GM12878 (cell line): ENCODE measurements at regions not wholly inside any gene's neighbourhood (a gene's known extent, or its start where the extent isn't known, plus 50 kb on each side); places are given as distances from the start of the nearest gene placed in this dataset.

Source experiments
- ATAC-seq: fragments of 200-7000 bp; cut with Tn5 transposase; 3 replicates; pipeline ENCODE4 v1.9.1; 2020; ENCODE audit warnings: mild to moderate bottlenecking, moderate library complexity
- BruUV-seq: library from RNA; stranded (reverse); fragments of 400-500 nt; replicated peaks from 2 replicates; lab custom pipeline; 2021; lab: Mats Ljungman, UMichigan
- CTCF ChIA-PET: fragments of 300-600 bp; sonication (Branson Sonifier 250); formaldehyde crosslinking; extraction: SDS; loops from one replicate; lab custom pipeline; 2021; ENCODE audit warnings: inconsistent platforms; lab: Yijun Ruan, JAX
- POLR2A ChIA-PET: fragments of 350-600 bp; formaldehyde crosslinking; extraction: SDS; loops from one replicate; lab custom pipeline; 2021; ENCODE audit warnings: inconsistent platforms; lab: Charles Lee
- RAD21 ChIA-PET: fragments of 300-600 bp; sonication (Branson Sonifier 250); formaldehyde crosslinking; loops from one replicate; lab custom pipeline; 2023; ENCODE audit warnings: antibody characterized with exemption; ENCODE audit not compliant: unreplicated experiment; lab: Charles Lee
- SMC1A ChIA-PET: fragments of 300-600 bp; sonication (Branson Sonifier 250); formaldehyde crosslinking; loops from one replicate; lab custom pipeline; 2023; ENCODE audit not compliant: unreplicated experiment, uncharacterized antibody; lab: Charles Lee
- DNase-seq: peaks from one replicate; pipeline ENCODE4 v3.0.0-alpha.2; 2011; ENCODE audit warnings: low read depth, low spot score
- FAIRE-seq: peaks from 3 replicates; lab custom pipeline; 2011; peaks lifted over from hg19 to GRCh38; lab: Jason Lieb, UNC
- H2AFZ ChIP-seq: 2 replicates; pipeline ENCODE4 v1.6.0; 2011; ENCODE audit warnings: low read depth, low read length, control low read depth; ENCODE audit not compliant: control insufficient read depth
- H3K27ac ChIP-seq: 2 replicates; pipeline ENCODE4 v1.5.1; 2011; ENCODE audit warnings: control low read depth; ENCODE audit not compliant: control insufficient read depth, insufficient read depth
- H3K27me3 ChIP-seq, 2 experiments: replicated peaks in 1 of 2; 2 replicates each; pipeline versions ENCODE4 v1.6.0 to v1.6.1; 2011; ENCODE audit warnings: low read length in 1 of 2; ENCODE audit not compliant: control insufficient read depth in 2 of 2, insufficient read depth in 2 of 2
- H3K36me3 ChIP-seq, 2 experiments: 2 replicates each; pipeline ENCODE4 v1.5.1; 2011; ENCODE audit warnings: low read length in 1 of 2; ENCODE audit not compliant: control insufficient read depth in 2 of 2, insufficient read depth in 2 of 2
- H3K4me1 ChIP-seq: 2 replicates; pipeline ENCODE4 v1.6.1; 2011; ENCODE audit warnings: mild to moderate bottlenecking, low read length, moderate library complexity, mixed read lengths; ENCODE audit not compliant: control insufficient read depth, insufficient read depth
- H3K4me2 ChIP-seq: 2 replicates; pipeline ENCODE4 v1.6.0; 2011; ENCODE audit warnings: control low read depth; ENCODE audit not compliant: control insufficient read depth, insufficient read depth
- H3K4me3 ChIP-seq: fragments of 200-600 bp; sonication (generic); 2 replicates; pipeline ENCODE4 v1.5.1; 2016
- H3K79me2 ChIP-seq: 2 replicates; pipeline ENCODE4 v1.6.0; 2011; ENCODE audit warnings: low read length; ENCODE audit not compliant: control insufficient read depth, insufficient read depth
- H3K9ac ChIP-seq: 2 replicates; pipeline ENCODE4 v1.8.0; 2011; ENCODE audit warnings: low read length, control low read depth, mixed read lengths; ENCODE audit not compliant: control insufficient read depth, insufficient read depth
- H3K9me3 ChIP-seq: replicated peaks from 3 replicates; pipeline ENCODE4 v1.5.1; 2011; ENCODE audit warnings: mild to moderate bottlenecking, low read length; ENCODE audit not compliant: control insufficient read depth, insufficient read depth
- H4K20me1 ChIP-seq: 2 replicates; pipeline ENCODE4 v1.6.0; 2011; ENCODE audit not compliant: control insufficient read depth, insufficient read depth
- BHLHE40 ChIP-seq, 2 experiments: fragments of 450-650 bp in 1 of 2; IDR thresholded peaks; 2 replicates each; pipeline ENCODE4 v1.6.1; 2011 to 2017; ENCODE audit warnings: low read depth in 2 of 2, borderline replicate concordance in 1 of 2, improper control_type of control experiment in 1 of 2, low read length in 1 of 2, mild to moderate bottlenecking in 1 of 2
- BRCA1 ChIP-seq: IDR thresholded peaks from 2 replicates; pipeline ENCODE4 v1.6.1; 2011; ENCODE audit warnings: low read depth, low read length, improper control_type of control experiment
- FOXK2 ChIP-seq: fragments of 450-650 bp; IDR thresholded peaks from 2 replicates; pipeline ENCODE4 v1.6.1; 2017; ENCODE audit warnings: mild to moderate bottlenecking, moderate library complexity
- JUNB ChIP-seq: IDR thresholded peaks from 2 replicates; pipeline ENCODE4 v1.6.1; 2016; ENCODE audit warnings: antibody characterized with exemption, mild to moderate bottlenecking
- PML ChIP-seq: IDR thresholded peaks from 2 replicates; pipeline ENCODE4 v1.6.1; 2012; ENCODE audit warnings: low read length, inconsistent platforms
- RCOR1 ChIP-seq: conservative IDR thresholded peaks from 2 replicates; pipeline ENCODE4 v1.6.1; 2012; ENCODE audit warnings: low read depth, low read length, improper control_type of control experiment
- RUNX3 ChIP-seq: IDR thresholded peaks from 2 replicates; pipeline ENCODE4 v1.6.1; 2012; ENCODE audit warnings: low read length, inconsistent platforms
- SP1 ChIP-seq: IDR thresholded peaks from one replicate; pipeline ENCODE4 v1.6.1; 2011; ENCODE audit warnings: low read depth, low read length
- SRF ChIP-seq, 2 experiments: IDR thresholded peaks; 2 replicates each; pipeline ENCODE4 v1.6.1; 2011; ENCODE audit warnings: low read depth in 2 of 2, low read length in 2 of 2, mild to moderate bottlenecking in 1 of 2, moderate library complexity in 1 of 2
- STAT1 ChIP-seq: fragments of 450-650 bp; conservative IDR thresholded peaks from 2 replicates; pipeline ENCODE4 v1.6.1; 2014; ENCODE audit warnings: antibody characterized with exemption, mild to moderate bottlenecking
- TBL1XR1 ChIP-seq: IDR thresholded peaks from 2 replicates; pipeline ENCODE4 v1.6.1; 2012; ENCODE audit warnings: low read depth, low read length, improper control_type of control experiment
- USF2 ChIP-seq: IDR thresholded peaks from 2 replicates; pipeline ENCODE4 v1.6.1; 2011; ENCODE audit warnings: low read depth, low read length, improper control_type of control experiment, borderline replicate concordance
- ZBTB33 ChIP-seq: fragments of 450-650 bp; IDR thresholded peaks from 2 replicates; pipeline ENCODE4 v1.6.1; 2017; ENCODE audit warnings: mild to moderate bottlenecking
- ZNF274 ChIP-seq: IDR thresholded peaks from one replicate; pipeline ENCODE4 v1.8.0; 2011; ENCODE audit not compliant: insufficient read length, insufficient read depth
- in situ Hi-C: fragments of 300-500 bp; cut with MboI; formaldehyde crosslinking; loops from 9 replicates; pipeline ENCODE4 v1.14.3; 2018; ENCODE audit warnings: mixed read lengths
- intact Hi-C: fragments of 100-400 bp; cut with micrococcal nuclease; formaldehyde crosslinking; loops from one replicate; pipeline ENCODE4 v1.14.2; 2022; ENCODE audit not compliant: unreplicated experiment
- TF ChIP-seq, protein P1 (sequence below): fragments of 450-650 bp; IDR thresholded peaks from 2 replicates; pipeline ENCODE4 v1.6.1; 2017; ENCODE audit warnings: mild to moderate bottlenecking, moderate library complexity
- TF ChIP-seq, protein P2 (sequence below): IDR thresholded peaks from 2 replicates; pipeline ENCODE4 v1.6.1; 2012; ENCODE audit warnings: low read depth, low read length, improper control_type of control experiment

- BruUV-seq = no TSS peak
- Histone ChIP-seq H3K4me3 (no peak overlapping the region), H3K9ac (no peak overlapping the region), H3K27ac (no peak overlapping the region), H3K9me3 (peaks cover 2% of the 10 kb centered on the region; the same call in 2 of the 3 replicates), H2AFZ (no peak overlapping the region), H3K27me3 (no peaks in the 10 kb centered on the region), H3K79me2 (no peaks in the 10 kb centered on the region), H3K4me1 (no peaks in the 10 kb centered on the region), H3K36me3 (no peaks in the 10 kb centered on the region), H3K4me2 (no peak overlapping the region), H4K20me1 (no peaks in the 10 kb centered on the region)
- SMC1A ChIA-PET = no interaction called here
- POLR2A ChIA-PET = no interaction called here
- in situ Hi-C loops = no loop called here
- no peak for ATAC-seq
- intact Hi-C loops = loop anchor here (10.0 kb wide), 1 partner anchor 61 kb away; no protein-coding TSS in a partner anchor
- RAD21 ChIA-PET = no interaction called here
- no peak for DNase-seq
- no peak for FAIRE-seq
- TF ChIP-seq PML = no peak
- TF ChIP-seq USF2 = no peak
- TF ChIP-seq FOXK2 = no peak
- TF ChIP-seq ZBTB33 = no peak
- TF ChIP-seq STAT1 = no peak
- TF ChIP-seq RUNX3 = no peak
- no peak for TF ChIP-seq SP1
- no peak for TF ChIP-seq BHLHE40 (IDR thresholded peaks at IDR 0.05; ENCODE audit: borderline replicate concordance in 1 of 2, low read depth in 2 of 2, low read length in 1 of 2)
- TF ChIP-seq BRCA1 = no peak
- TF ChIP-seq, protein P1, sequence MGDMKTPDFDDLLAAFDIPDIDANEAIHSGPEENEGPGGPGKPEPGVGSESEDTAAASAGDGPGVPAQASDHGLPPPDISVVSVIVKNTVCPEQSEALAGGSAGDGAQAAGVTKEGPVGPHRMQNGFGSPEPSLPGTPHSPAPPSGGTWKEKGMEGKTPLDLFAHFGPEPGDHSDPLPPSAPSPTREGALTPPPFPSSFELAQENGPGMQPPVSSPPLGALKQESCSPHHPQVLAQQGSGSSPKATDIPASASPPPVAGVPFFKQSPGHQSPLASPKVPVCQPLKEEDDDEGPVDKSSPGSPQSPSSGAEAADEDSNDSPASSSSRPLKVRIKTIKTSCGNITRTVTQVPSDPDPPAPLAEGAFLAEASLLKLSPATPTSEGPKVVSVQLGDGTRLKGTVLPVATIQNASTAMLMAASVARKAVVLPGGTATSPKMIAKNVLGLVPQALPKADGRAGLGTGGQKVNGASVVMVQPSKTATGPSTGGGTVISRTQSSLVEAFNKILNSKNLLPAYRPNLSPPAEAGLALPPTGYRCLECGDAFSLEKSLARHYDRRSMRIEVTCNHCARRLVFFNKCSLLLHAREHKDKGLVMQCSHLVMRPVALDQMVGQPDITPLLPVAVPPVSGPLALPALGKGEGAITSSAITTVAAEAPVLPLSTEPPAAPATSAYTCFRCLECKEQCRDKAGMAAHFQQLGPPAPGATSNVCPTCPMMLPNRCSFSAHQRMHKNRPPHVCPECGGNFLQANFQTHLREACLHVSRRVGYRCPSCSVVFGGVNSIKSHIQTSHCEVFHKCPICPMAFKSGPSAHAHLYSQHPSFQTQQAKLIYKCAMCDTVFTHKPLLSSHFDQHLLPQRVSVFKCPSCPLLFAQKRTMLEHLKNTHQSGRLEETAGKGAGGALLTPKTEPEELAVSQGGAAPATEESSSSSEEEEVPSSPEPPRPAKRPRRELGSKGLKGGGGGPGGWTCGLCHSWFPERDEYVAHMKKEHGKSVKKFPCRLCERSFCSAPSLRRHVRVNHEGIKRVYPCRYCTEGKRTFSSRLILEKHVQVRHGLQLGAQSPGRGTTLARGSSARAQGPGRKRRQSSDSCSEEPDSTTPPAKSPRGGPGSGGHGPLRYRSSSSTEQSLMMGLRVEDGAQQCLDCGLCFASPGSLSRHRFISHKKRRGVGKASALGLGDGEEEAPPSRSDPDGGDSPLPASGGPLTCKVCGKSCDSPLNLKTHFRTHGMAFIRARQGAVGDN = no peak
- TF ChIP-seq JUNB = no peak
- TF ChIP-seq, protein P2, sequence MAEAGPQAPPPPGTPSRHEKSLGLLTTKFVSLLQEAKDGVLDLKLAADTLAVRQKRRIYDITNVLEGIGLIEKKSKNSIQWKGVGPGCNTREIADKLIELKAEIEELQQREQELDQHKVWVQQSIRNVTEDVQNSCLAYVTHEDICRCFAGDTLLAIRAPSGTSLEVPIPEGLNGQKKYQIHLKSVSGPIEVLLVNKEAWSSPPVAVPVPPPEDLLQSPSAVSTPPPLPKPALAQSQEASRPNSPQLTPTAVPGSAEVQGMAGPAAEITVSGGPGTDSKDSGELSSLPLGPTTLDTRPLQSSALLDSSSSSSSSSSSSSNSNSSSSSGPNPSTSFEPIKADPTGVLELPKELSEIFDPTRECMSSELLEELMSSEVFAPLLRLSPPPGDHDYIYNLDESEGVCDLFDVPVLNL = no peak
- no peak for TF ChIP-seq ZNF274
- no peak for TF ChIP-seq RCOR1
- TF ChIP-seq TBL1XR1 = no peak
- no peak for TF ChIP-seq SRF (IDR thresholded peaks at IDR 0.05; ENCODE audit: low read depth in 2 of 2, low read length in 2 of 2)
- CTCF ChIA-PET = interaction anchor here (0.5 kb wide), 1 partner anchor 51 kb away, joined by 3 read pairs; no protein-coding TSS in a partner anchor
Measured at GRCh38 chr1:168864266-168864665, 135.3 kb upstream of the DPT start.
